ENCODE measurements at regions not wholly inside any gene's neighbourhood (a gene's known extent, or its start where the extent isn't known, plus 50 kb on each side); places are given as distances from the start of the nearest gene placed in this dataset.
A peak's percentile ranks its signal among the peaks of the same experiment; 100 is the strongest.

- Histone ChIP-seq H3K56ac (ENCODE audit: extremely low read depth, insufficient read depth, low read length) (0 out of 2 replicates have a peak overlapping the region, but pooled peaks have one; percentile 10), H3K27ac (ENCODE audit: insufficient read depth, low read length) (no peak overlapping the region), H4K5ac (ENCODE audit: low read depth, low read length) (peak overlapping the region; percentile 45; the same call in 1 of the 2 replicates), H3K9me1 (ENCODE audit: insufficient read depth, low read length) (0 out of 2 replicates have a peak, but pooled peaks cover 2% of the 10 kb centered on the region), H3K23ac (ENCODE audit: low read depth, low read length) (0 out of 2 replicates have a peak overlapping the region, but pooled peaks have one; percentile 0), H2BK15ac (ENCODE audit: low read depth, low read length) (no peak overlapping the region; the same call in 2 of the 3 replicates), H2AK9ac (replicated peaks; ENCODE audit: low read depth, low read length, poor library complexity) (no peak overlapping the region), H4K91ac (ENCODE audit: insufficient read depth, low read depth, low read length) (peak overlapping the region; percentile 16), H3K4me3 (ENCODE audit: insufficient read depth, low read depth, low read length) (no peak overlapping the region), H2BK20ac (ENCODE audit: low read depth, low read length) (peak overlapping the region; percentile 65), H2AK5ac (ENCODE audit: low read depth, low read length) (0 out of 2 replicates have a peak overlapping the region, but pooled peaks have one; percentile 3), H3K79me1 (ENCODE audit: low read depth in 1 of 2, low read length in 2 of 2) (no peaks in the 10 kb centered on the region), H4K20me1 (ENCODE audit: insufficient read depth, low read length) (no peaks in the 10 kb centered on the region), H3K18ac (ENCODE audit: low read depth, low read length) (peak overlapping the region; percentile 67; the same call in 1 of the 2 replicates), H3K4me1 (ENCODE audit: control insufficient read depth, insufficient read depth, low read length) (peaks cover 10% of the 10 kb centered on the region; the same call in 1 of the 2 replicates), H3K36me3 (ENCODE audit: control insufficient read depth, insufficient read depth, low read length) (no peaks in the 10 kb centered on the region), H4K8ac (ENCODE audit: low read depth in 2 of 2, low read length in 2 of 2) (peak overlapping the region; percentile 9 to 22; a peak in 2 of 4 replicates), H2BK5ac (ENCODE audit: low read depth, low read length, poor library complexity, severe bottlenecking) (peak overlapping the region; percentile 34), H3K27me3 (ENCODE audit: control insufficient read depth, insufficient read depth, low read length) (no peaks in the 10 kb centered on the region), H3K4ac (ENCODE audit: low read depth, low read length) (peak overlapping the region; percentile 48; the same call in 1 of the 2 replicates), H2AFZ (replicated peaks; ENCODE audit: low read length, poor library complexity) (no peak overlapping the region), H3K14ac (replicated peaks; ENCODE audit: low read depth, low read length) (peak overlapping the region; percentile 48), H3K4me2 (ENCODE audit: low read depth, low read length) (peak overlapping the region; percentile 10; the same call in 1 of the 2 replicates), H3K9ac (ENCODE audit: low read depth, low read length) (no peak overlapping the region), H3K9me3 (ENCODE audit: control insufficient read depth, insufficient read depth, low read length) (no peaks in the 10 kb centered on the region; the same call in 1 of the 2 replicates), H2BK120ac (ENCODE audit: low read depth, low read length) (peak overlapping the region; percentile 65)
- POLR2A ChIA-PET (ENCODE audit: unreplicated experiment) = no interaction called here
- no peak; the same call in 1 of the 2 replicates for ATAC-seq (ENCODE audit: low read depth)
- in situ Hi-C loops (cut with MboI; ENCODE audit: low sequenced_read_pairs) = loop anchor here (10.0 kb wide), 1 partner anchor 551 kb away; no protein-coding TSS in a partner anchor
- CTCF ChIA-PET = interaction anchor here (1.0 kb wide), 1 partner anchor 33 kb away, joined by 3 read pairs; no protein-coding TSS in a partner anchor
- no TSS peak for BruUV-seq (replicated peaks)
- intact Hi-C loops (cut with micrococcal nuclease) = no loop called here
- peak; percentile 58 for DNase-seq
- WGBS, 2 experiments (ENCODE audit: extremely low coverage in 2 of 2, insufficient read length in 1 of 2) = no CpG with 5 or more reads among the region's 2 CpGs
- dilution Hi-C loops (cut with HindIII; ENCODE audit: low sequenced_read_pairs, unreplicated experiment) = no loop called here
- 0 out of 2 replicates have a peak, but pooled peaks have one; percentile 4 for TF ChIP-seq FOS (IDR thresholded peaks at IDR 0.05; ENCODE audit: low read depth, low read length)
- TF ChIP-seq, protein P1, sequence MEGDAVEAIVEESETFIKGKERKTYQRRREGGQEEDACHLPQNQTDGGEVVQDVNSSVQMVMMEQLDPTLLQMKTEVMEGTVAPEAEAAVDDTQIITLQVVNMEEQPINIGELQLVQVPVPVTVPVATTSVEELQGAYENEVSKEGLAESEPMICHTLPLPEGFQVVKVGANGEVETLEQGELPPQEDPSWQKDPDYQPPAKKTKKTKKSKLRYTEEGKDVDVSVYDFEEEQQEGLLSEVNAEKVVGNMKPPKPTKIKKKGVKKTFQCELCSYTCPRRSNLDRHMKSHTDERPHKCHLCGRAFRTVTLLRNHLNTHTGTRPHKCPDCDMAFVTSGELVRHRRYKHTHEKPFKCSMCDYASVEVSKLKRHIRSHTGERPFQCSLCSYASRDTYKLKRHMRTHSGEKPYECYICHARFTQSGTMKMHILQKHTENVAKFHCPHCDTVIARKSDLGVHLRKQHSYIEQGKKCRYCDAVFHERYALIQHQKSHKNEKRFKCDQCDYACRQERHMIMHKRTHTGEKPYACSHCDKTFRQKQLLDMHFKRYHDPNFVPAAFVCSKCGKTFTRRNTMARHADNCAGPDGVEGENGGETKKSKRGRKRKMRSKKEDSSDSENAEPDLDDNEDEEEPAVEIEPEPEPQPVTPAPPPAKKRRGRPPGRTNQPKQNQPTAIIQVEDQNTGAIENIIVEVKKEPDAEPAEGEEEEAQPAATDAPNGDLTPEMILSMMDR (conservative IDR thresholded peaks at IDR 0.05; ENCODE audit: low read depth, low read length) = no peak
- TF ChIP-seq RCOR1 (IDR thresholded peaks at IDR 0.05; ENCODE audit: insufficient replicate concordance, low read length) = no peak
- no peak for TF ChIP-seq CEBPB (IDR thresholded peaks at IDR 0.05; ENCODE audit: low read depth, low read length)
- no peak for TF ChIP-seq NFE2L2 (IDR thresholded peaks at IDR 0.05; ENCODE audit: low read depth, low read length)
- TF ChIP-seq RAD21 (IDR thresholded peaks at IDR 0.05; ENCODE audit: low read length) = no peak
- no peak for TF ChIP-seq CHD1 (IDR thresholded peaks at IDR 0.05; ENCODE audit: low read depth, low read length)
These were observed 462.5 kb upstream of the IGFBP3 start for GRCh38 chr7:46383605-46384004.

Measured in IMR-90 (cell line).